Mesenchymal stem cell (in vitro differentiated cells and primary cell): ENCODE measurements at regions not wholly inside any gene's neighbourhood (a gene's known extent, or its start where the extent isn't known, plus 50 kb on each side); places are given as distances from the start of the nearest gene placed in this dataset.

ENCODE experiments used
- DNase-seq: peaks from one replicate; pipeline ENCODE4 v3.0.0-alpha.2; 2013
- H2AFZ ChIP-seq: one replicate; pipeline ENCODE4 v1.6.1; 2013; ENCODE audit warnings: low read depth, mild to moderate bottlenecking, control low read depth, inconsistent platforms, low read length, moderate library complexity
- H2AK5ac ChIP-seq: 2 replicates; pipeline ENCODE4 v1.6.1; 2013; ENCODE audit warnings: low read length, moderate library complexity, mild to moderate bottlenecking, inconsistent platforms; ENCODE audit not compliant: severe bottlenecking
- H2BK120ac ChIP-seq: one replicate; pipeline ENCODE4 v1.6.1; 2013; ENCODE audit warnings: low read depth, mild to moderate bottlenecking, inconsistent platforms, low read length, moderate library complexity
- H2BK12ac ChIP-seq, 2 experiments: one replicate each; pipeline ENCODE4 v1.6.1; 2013; ENCODE audit warnings: inconsistent platforms in 2 of 2, low read length in 2 of 2, mild to moderate bottlenecking in 2 of 2, moderate library complexity in 2 of 2, control low read depth in 1 of 2
- H2BK15ac ChIP-seq: one replicate; pipeline ENCODE4 v1.6.1; 2013; ENCODE audit warnings: mild to moderate bottlenecking, low read depth, inconsistent platforms; ENCODE audit not compliant: poor library complexity, severe bottlenecking
- H2BK5ac ChIP-seq: 2 replicates; pipeline ENCODE4 v1.6.1; 2013; ENCODE audit warnings: low read depth, mild to moderate bottlenecking, low read length, control low read depth, inconsistent platforms; ENCODE audit not compliant: poor library complexity, severe bottlenecking
- H3K14ac ChIP-seq, 2 experiments: one replicate each; pipeline ENCODE4 v1.6.1; 2013; ENCODE audit warnings: inconsistent platforms in 2 of 2, low read length in 2 of 2, control low read depth in 1 of 2, mild to moderate bottlenecking in 1 of 2, moderate library complexity in 1 of 2
- H3K18ac ChIP-seq, 2 experiments: one replicate each; pipeline ENCODE4 v1.6.1; 2013; ENCODE audit warnings: inconsistent platforms in 2 of 2, low read length in 2 of 2, control low read depth in 1 of 2, low read depth in 1 of 2, mild to moderate bottlenecking in 1 of 2
- H3K23ac ChIP-seq, 2 experiments: one replicate each; pipeline ENCODE4 v1.6.1; 2013; ENCODE audit warnings: inconsistent platforms in 2 of 2, low read length in 2 of 2, mild to moderate bottlenecking in 2 of 2, moderate library complexity in 2 of 2, control low read depth in 1 of 2
- H3K27ac ChIP-seq: 2 replicates; pipeline ENCODE4 v1.5.1; 2013; ENCODE audit warnings: mild to moderate bottlenecking, moderate library complexity, low read length, control low read depth, inconsistent platforms; ENCODE audit not compliant: poor library complexity, severe bottlenecking
- H3K27me3 ChIP-seq, 2 experiments: 2 replicates each; pipeline versions ENCODE4 v1.6.1 to v1.7.0; 2013; ENCODE audit warnings: low read length in 2 of 2, mild to moderate bottlenecking in 2 of 2, moderate library complexity in 2 of 2, control low read depth in 1 of 2, inconsistent platforms in 1 of 2; ENCODE audit not compliant: control insufficient read depth in 1 of 2, insufficient read depth in 1 of 2
- H3K36me3 ChIP-seq, 2 experiments: 2 replicates each; pipeline versions ENCODE4 v1.6.1 to v1.7.0; 2013; ENCODE audit warnings: low read length in 2 of 2, control low read depth in 1 of 2, inconsistent platforms in 1 of 2, low read depth in 1 of 2, mild to moderate bottlenecking in 1 of 2; ENCODE audit not compliant: insufficient read depth in 2 of 2, control insufficient read depth in 1 of 2
- H3K4ac ChIP-seq, 2 experiments: one replicate each; pipeline ENCODE4 v1.6.1; 2013; ENCODE audit warnings: inconsistent platforms in 2 of 2, low read length in 2 of 2, mild to moderate bottlenecking in 2 of 2, moderate library complexity in 2 of 2, control low read depth in 1 of 2, low read depth in 1 of 2
- H3K4me1 ChIP-seq: 2 replicates; pipeline ENCODE4 v1.6.1; 2013; ENCODE audit warnings: low read depth, low read length, control low read depth; ENCODE audit not compliant: control insufficient read depth, insufficient read depth
- H3K4me2 ChIP-seq: 2 replicates; pipeline ENCODE4 v1.6.1; 2013; ENCODE audit warnings: low read length, mild to moderate bottlenecking, inconsistent platforms; ENCODE audit not compliant: poor library complexity, severe bottlenecking
- H3K4me3 ChIP-seq, 2 experiments: 2 replicates each; pipeline versions ENCODE4 v1.5.1 to v1.7.0; 2013; ENCODE audit warnings: low read length in 2 of 2, mild to moderate bottlenecking in 2 of 2, control low read depth in 1 of 2, low read depth in 1 of 2; ENCODE audit not compliant: insufficient read depth in 1 of 2
- H3K79me1 ChIP-seq: replicated peaks from 2 replicates; pipeline ENCODE4 v1.6.1; 2013; ENCODE audit warnings: mild to moderate bottlenecking, control low read depth, low read length, inconsistent platforms; ENCODE audit not compliant: poor library complexity, severe bottlenecking
- H3K9ac ChIP-seq: 2 replicates; pipeline ENCODE4 v1.7.0; 2013; ENCODE audit warnings: mild to moderate bottlenecking, low read length, moderate library complexity
- H3K9me3 ChIP-seq: 2 replicates; pipeline ENCODE4 v1.7.0; 2013; ENCODE audit warnings: mild to moderate bottlenecking, low read length; ENCODE audit not compliant: control insufficient read depth
- H4K8ac ChIP-seq: one replicate; pipeline ENCODE4 v1.6.1; 2013; ENCODE audit warnings: inconsistent platforms, mild to moderate bottlenecking, low read length, moderate library complexity
- H4K91ac ChIP-seq: one replicate; pipeline ENCODE4 v1.6.1; 2013; ENCODE audit warnings: mild to moderate bottlenecking, low read length, inconsistent platforms
- WGBS: methylation state at CpG from one replicate; pipeline ENCODE4 v1.1.7; 2013; ENCODE audit warnings: mixed read lengths; 5-methylcytosine and 5-hydroxymethylcytosine counted together

- Histone ChIP-seq H2BK5ac (no peak overlapping the region), H2BK15ac (no peak overlapping the region), H3K4me3 (no peak overlapping the region), H3K18ac (no peak overlapping the region), H3K9me3 (peaks cover 5% of the 10 kb centered on the region), H3K4me1 (no peaks in the 10 kb centered on the region), H3K79me1 (no peaks in the 10 kb centered on the region), H2BK12ac (no peak overlapping the region), H3K27me3 (no peaks in the 10 kb centered on the region), H4K8ac (no peak overlapping the region), H3K14ac (no peak overlapping the region), H3K23ac (no peak overlapping the region), H3K4me2 (no peak overlapping the region), H4K91ac (no peak overlapping the region), H2AFZ (no peak overlapping the region), H2AK5ac (no peak overlapping the region), H3K9ac (no peak overlapping the region), H3K27ac (no peak overlapping the region), H2BK120ac (no peak overlapping the region), H3K36me3 (no peaks in the 10 kb centered on the region), H3K4ac (no peak overlapping the region)
- WGBS, result no CpG with 5 or more reads among the region's 1 CpG
- no peak for DNase-seq
Observed at GRCh38 chr1:234669499-234669898, 59.5 kb upstream of the IRF2BP2 start.

GRCh38 chr1:234668577-234668955 is 58.6 kb upstream of the IRF2BP2 start:
- no peak overlapping the region for H2BK5ac ChIP-seq
- no peaks in the 10 kb centered on the region for H3K36me3 ChIP-seq
- no peak overlapping the region for H3K9ac ChIP-seq
- H3K14ac ChIP-seq, result no peak overlapping the region
- no peaks in the 10 kb centered on the region for H3K27me3 ChIP-seq
- H3K4ac ChIP-seq, result no peak overlapping the region
- DNase-seq, result no peak
- no peak overlapping the region for H2BK120ac ChIP-seq
- H3K18ac ChIP-seq, result no peak overlapping the region
- WGBS, result 88% methylated on average over 5 of the region's 5 CpGs
- H3K9me3 ChIP-seq, result peaks cover 5% of the 10 kb centered on the region
- no peak overlapping the region for H2BK12ac ChIP-seq
- no peak overlapping the region for H3K27ac ChIP-seq
- H3K23ac ChIP-seq, result no peak overlapping the region
- H3K4me2 ChIP-seq, result no peak overlapping the region
- H2AK5ac ChIP-seq, result no peak overlapping the region
- no peak overlapping the region for H3K4me3 ChIP-seq
- no peaks in the 10 kb centered on the region for H3K4me1 ChIP-seq
- H3K79me1 ChIP-seq, result no peaks in the 10 kb centered on the region
- H2AFZ ChIP-seq, result no peak overlapping the region
- H4K8ac ChIP-seq, result no peak overlapping the region
- H4K91ac ChIP-seq, result no peak overlapping the region
- H2BK15ac ChIP-seq, result no peak overlapping the region

- no peak overlapping the region for H2BK5ac ChIP-seq
- no peaks in the 10 kb centered on the region for H3K79me1 ChIP-seq
- no peak overlapping the region for H4K91ac ChIP-seq
- no peak overlapping the region for H3K9ac ChIP-seq
- 65% methylated on average over 1 of the region's 2 CpGs for WGBS
- no peak overlapping the region for H3K4ac ChIP-seq
- H2AFZ ChIP-seq, result no peak overlapping the region
- no peak overlapping the region for H3K14ac ChIP-seq
- H3K4me1 ChIP-seq, result no peaks in the 10 kb centered on the region
- no peak overlapping the region for H3K27ac ChIP-seq
- H4K8ac ChIP-seq, result no peak overlapping the region
- H3K18ac ChIP-seq, result no peak overlapping the region
- no peaks in the 10 kb centered on the region for H3K36me3 ChIP-seq
- no peak overlapping the region for H2AK5ac ChIP-seq
- no peak overlapping the region for H3K4me2 ChIP-seq
- H3K27me3 ChIP-seq, result no peaks in the 10 kb centered on the region
- H3K4me3 ChIP-seq, result no peak overlapping the region
- no peak overlapping the region for H2BK12ac ChIP-seq
- DNase-seq, result no peak
- H3K9me3 ChIP-seq, result peaks cover 5% of the 10 kb centered on the region
- H2BK15ac ChIP-seq, result no peak overlapping the region
- H3K23ac ChIP-seq, result no peak overlapping the region
- H2BK120ac ChIP-seq, result no peak overlapping the region
Observed at GRCh38 chr1:234667600-234668576, 57.9 kb upstream of the IRF2BP2 start.

GRCh38 chr1:234666761-234667160 is 56.8 kb upstream of the IRF2BP2 start:
- Histone ChIP-seq H3K27ac (no peak overlapping the region), H3K23ac (no peak overlapping the region), H3K4me3 (no peak overlapping the region), H2BK15ac (no peak overlapping the region), H3K9me3 (peaks cover 5% of the 10 kb centered on the region), H3K14ac (no peak overlapping the region), H3K9ac (no peak overlapping the region), H2AFZ (no peak overlapping the region), H3K79me1 (no peaks in the 10 kb centered on the region), H3K36me3 (no peaks in the 10 kb centered on the region), H3K18ac (no peak overlapping the region), H3K4ac (no peak overlapping the region), H2AK5ac (no peak overlapping the region), H2BK12ac (no peak overlapping the region), H3K27me3 (no peaks in the 10 kb centered on the region), H2BK5ac (no peak overlapping the region), H4K91ac (no peak overlapping the region), H3K4me1 (no peaks in the 10 kb centered on the region), H2BK120ac (no peak overlapping the region), H3K4me2 (no peak overlapping the region), H4K8ac (no peak overlapping the region)
- no peak for DNase-seq
- WGBS, result 90% methylated on average over 4 of the region's 4 CpGs
